ENCODE measurements at regions not wholly inside any gene's neighbourhood (a gene's known extent, or its start where the extent isn't known, plus 50 kb on each side); places are given as distances from the start of the nearest gene placed in this dataset.

DNA sequence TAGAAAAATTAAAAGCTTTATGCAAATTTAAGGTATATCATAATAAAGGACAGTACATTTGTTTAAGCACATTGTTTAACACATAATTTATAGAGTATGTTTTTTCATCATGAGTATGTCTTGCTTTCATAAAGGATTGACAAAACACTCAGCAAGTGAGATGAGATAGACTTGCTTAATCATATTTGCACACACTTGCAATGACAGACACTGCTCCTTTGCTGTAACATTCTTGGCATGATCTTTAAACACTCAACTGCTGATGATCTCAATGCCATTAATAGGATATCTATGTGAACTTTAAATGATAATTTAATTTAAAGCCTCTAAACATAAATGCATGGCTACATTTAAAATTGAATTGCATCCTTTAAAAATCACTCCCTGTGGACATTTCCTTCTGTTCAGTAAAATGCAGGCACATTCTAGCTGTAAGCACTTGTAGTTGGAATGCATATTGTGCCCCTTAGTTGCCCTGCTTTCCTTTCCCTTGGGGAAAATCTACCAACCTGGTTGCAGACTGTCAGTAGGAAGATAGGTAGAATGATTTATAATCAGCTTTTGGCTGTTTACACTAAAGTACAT lies 979.0 kb downstream of the TMTC2 start:
- H3K4me3 ChIP-seq (ENCODE audit: low read depth, low read length), result no peak overlapping the region
- TF ChIP-seq, protein P1, sequence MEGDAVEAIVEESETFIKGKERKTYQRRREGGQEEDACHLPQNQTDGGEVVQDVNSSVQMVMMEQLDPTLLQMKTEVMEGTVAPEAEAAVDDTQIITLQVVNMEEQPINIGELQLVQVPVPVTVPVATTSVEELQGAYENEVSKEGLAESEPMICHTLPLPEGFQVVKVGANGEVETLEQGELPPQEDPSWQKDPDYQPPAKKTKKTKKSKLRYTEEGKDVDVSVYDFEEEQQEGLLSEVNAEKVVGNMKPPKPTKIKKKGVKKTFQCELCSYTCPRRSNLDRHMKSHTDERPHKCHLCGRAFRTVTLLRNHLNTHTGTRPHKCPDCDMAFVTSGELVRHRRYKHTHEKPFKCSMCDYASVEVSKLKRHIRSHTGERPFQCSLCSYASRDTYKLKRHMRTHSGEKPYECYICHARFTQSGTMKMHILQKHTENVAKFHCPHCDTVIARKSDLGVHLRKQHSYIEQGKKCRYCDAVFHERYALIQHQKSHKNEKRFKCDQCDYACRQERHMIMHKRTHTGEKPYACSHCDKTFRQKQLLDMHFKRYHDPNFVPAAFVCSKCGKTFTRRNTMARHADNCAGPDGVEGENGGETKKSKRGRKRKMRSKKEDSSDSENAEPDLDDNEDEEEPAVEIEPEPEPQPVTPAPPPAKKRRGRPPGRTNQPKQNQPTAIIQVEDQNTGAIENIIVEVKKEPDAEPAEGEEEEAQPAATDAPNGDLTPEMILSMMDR (IDR thresholded peaks at IDR 0.05; ENCODE audit: borderline replicate concordance, insufficient read depth, low read depth, low read length), result no peak

DNA sequence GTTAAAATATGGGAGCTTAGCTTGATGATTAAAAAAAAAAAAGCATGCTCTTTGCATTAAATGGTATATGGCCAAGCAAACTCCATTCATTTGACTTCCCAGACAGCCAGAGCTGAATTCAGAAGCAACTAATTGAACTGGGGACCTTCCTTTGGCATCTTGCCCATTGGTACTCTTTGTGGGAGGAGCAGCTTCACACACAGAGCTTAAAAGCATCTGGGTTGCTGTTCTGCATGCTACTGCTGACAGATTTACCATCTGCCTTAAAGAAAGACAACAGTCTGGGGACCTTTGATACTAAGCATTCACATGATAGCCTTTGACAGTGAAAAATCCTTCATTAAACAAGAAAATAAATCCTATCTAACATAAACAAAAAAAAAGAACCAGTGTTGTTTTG lies 977.9 kb downstream of the TMTC2 start:
- TF ChIP-seq, protein P1 (IDR thresholded peaks at IDR 0.05; ENCODE audit: borderline replicate concordance, insufficient read depth, low read depth, low read length), result no peak
- no peak overlapping the region for H3K4me3 ChIP-seq (ENCODE audit: low read depth, low read length)

DNA sequence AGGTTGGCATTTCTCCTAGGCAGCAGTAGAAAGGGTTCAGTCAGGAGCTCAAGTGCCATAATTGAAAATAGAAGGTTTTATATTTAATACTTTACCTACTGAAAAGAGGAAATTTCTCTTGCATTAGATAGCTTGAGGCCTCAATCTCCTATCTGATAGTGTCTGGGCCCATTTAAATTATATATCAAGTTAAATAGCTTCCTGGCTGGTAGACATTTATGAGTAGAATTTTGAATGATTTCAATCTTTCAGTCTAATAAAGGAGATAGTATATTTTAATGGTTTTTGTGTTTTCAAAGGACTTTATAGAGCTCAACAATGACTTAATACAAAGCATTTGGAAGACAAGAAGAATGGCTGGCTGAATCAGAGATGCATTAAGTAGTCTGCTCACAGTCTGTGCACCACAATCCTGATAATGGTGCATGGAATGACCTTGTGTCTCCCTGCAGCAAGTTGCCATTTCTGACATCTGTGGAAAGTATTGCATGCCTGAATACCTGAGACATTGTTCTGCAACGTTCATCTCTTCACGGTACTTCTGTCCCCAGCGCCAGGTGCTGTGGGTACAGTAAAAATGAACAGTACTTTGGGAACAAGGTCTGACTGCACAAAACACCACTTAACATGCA lies 974.1 kb downstream of the TMTC2 start:
- no peak overlapping the region for H3K4me3 ChIP-seq (ENCODE audit: low read depth, low read length)
- TF ChIP-seq, protein P1 (IDR thresholded peaks at IDR 0.05; ENCODE audit: borderline replicate concordance, insufficient read depth, low read depth, low read length), result no peak

DNA sequence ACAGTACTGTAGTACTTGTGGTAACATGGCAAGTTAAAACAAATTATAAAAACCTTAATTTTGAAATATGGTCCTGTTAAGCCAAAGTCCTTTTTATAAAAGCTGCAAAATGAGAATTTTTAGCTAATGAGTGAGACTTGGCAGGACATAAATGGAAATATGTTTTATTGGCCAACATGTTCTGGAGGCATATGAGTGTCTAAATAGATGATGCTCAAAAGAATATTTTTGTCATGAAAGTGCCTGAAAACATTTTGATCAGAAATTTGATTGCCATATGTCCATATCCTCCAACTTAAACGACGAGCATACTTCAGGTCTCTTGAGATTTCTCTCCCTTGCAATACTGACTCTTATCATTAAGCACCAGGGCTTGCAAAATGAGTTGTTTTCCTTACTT lies 972.6 kb downstream of the TMTC2 start:
- H3K4me3 ChIP-seq (ENCODE audit: low read depth, low read length), result no peak overlapping the region
- TF ChIP-seq, protein P1 (IDR thresholded peaks at IDR 0.05; ENCODE audit: borderline replicate concordance, insufficient read depth, low read depth, low read length), result no peak

DNA sequence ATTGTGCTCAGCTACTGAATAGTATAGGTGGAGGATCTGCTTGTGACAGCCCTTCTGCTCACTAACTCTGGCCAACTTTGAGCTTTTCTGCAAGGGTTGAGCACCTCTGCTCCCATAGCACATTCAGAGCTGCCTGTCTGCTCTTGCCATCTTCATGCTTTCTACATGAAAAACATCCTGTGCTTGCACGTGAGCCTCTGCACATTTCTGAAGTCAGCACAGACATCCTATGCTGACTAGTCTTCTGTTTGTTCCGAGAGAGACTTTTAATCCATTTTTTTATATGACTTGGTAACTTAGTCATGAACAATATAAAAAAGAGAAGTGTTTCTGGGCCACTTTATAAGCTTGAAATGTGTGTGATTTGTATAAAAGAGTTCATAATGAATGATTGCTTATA lies 969.3 kb downstream of the TMTC2 start:
- TF ChIP-seq, protein P1 (IDR thresholded peaks at IDR 0.05; ENCODE audit: borderline replicate concordance, insufficient read depth, low read depth, low read length), result no peak
- H3K4me3 ChIP-seq (ENCODE audit: low read depth, low read length), result no peak overlapping the region

DNA sequence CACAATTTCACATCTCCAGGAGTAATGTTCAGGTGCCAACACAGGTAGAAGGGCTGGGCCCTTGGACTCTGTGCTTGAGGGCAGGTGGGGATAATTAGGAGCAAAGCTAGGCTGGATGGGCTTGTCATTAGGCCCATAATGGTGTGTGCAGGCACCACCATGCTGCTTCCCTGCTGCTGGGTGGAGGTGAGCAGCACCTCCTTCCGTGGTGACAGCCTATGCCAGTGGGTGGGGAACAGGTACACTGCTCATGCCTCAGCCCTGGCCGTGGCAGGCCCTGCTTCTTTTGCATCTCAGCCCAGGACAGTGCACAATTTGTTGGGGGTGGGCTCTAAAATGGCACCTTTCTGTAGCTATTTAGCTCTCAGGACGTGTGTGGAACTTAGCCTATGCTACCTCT lies 955.5 kb downstream of the TMTC2 start:
- TF ChIP-seq, protein P1 (IDR thresholded peaks at IDR 0.05; ENCODE audit: borderline replicate concordance, insufficient read depth, low read depth, low read length), result no peak
- no peak overlapping the region for H3K4me3 ChIP-seq (ENCODE audit: low read depth, low read length)

DNA sequence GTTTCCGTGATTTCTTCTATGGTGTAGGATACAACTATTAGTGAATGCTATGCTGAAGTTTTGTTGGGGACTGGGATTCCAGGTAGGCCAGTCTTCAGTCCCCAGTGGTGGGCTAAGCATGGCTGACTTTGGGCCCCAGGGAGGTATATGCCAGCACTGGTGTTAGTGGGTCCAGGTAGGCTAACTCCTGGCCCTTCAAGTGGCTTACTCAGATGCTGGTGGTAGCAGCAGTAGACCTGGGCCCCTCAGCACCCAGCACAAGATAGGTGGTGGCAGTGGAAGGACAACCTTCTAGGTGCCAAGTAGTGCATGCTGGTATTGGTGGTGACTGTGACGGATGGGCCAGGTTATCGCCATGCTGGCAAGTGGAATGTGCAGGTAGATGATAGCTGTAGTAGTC lies 955.1 kb downstream of the TMTC2 start:
- TF ChIP-seq, protein P1 (IDR thresholded peaks at IDR 0.05; ENCODE audit: borderline replicate concordance, insufficient read depth, low read depth, low read length), result no peak
- no peak overlapping the region for H3K4me3 ChIP-seq (ENCODE audit: low read depth, low read length)
